H9 (cell line): ENCODE measurements at regions not wholly inside any gene's neighbourhood (a gene's known extent, or its start where the extent isn't known, plus 50 kb on each side); places are given as distances from the start of the nearest gene placed in this dataset.
"Not testable (repeated sequence)": the region's sequence is repeated elsewhere in the genome, so short reads cannot be mapped to it uniquely, and the experiment has no call there.

Source experiments
- DNase-seq: peaks from one replicate; pipeline ENCODE4 v3.0.0-alpha.2; 2017
- H2AFZ ChIP-seq: one replicate; pipeline ENCODE4 v1.6.1; 2013; ENCODE audit warnings: mild to moderate bottlenecking, low read length, control low read depth, moderate library complexity
- H2AK5ac ChIP-seq: 2 replicates; pipeline ENCODE4 v1.6.1; 2013; ENCODE audit warnings: low read length, control low read depth, mixed read lengths; ENCODE audit not compliant: insufficient read length
- H2BK120ac ChIP-seq: one replicate; pipeline ENCODE4 v1.6.1; 2013; ENCODE audit warnings: low read depth, mild to moderate bottlenecking, low read length, control low read depth, inconsistent platforms; ENCODE audit not compliant: poor library complexity, severe bottlenecking
- H2BK12ac ChIP-seq: 2 replicates; pipeline ENCODE4 v1.6.1; 2013; ENCODE audit warnings: low read length, control low read depth, mixed read lengths, low read depth; ENCODE audit not compliant: insufficient read length
- H2BK15ac ChIP-seq: 2 replicates; pipeline ENCODE4 v1.6.1; 2013; ENCODE audit warnings: low read depth, low read length, control low read depth
- H2BK20ac ChIP-seq: one replicate; pipeline ENCODE4 v1.6.1; 2013; ENCODE audit warnings: low read depth, mild to moderate bottlenecking, low read length, control low read depth, inconsistent platforms; ENCODE audit not compliant: poor library complexity, severe bottlenecking
- H2BK5ac ChIP-seq: 2 replicates; pipeline ENCODE4 v1.6.1; 2013; ENCODE audit warnings: low read length, control low read depth, mixed read lengths; ENCODE audit not compliant: insufficient read length
- H3K14ac ChIP-seq: 2 replicates; pipeline ENCODE4 v1.6.1; 2013; ENCODE audit warnings: low read length, control low read depth; ENCODE audit not compliant: insufficient read depth
- H3K18ac ChIP-seq: 2 replicates; pipeline ENCODE4 v1.6.1; 2013; ENCODE audit warnings: low read depth, mild to moderate bottlenecking, mixed read lengths, low read length, control low read depth; ENCODE audit not compliant: insufficient read length
- H3K23ac ChIP-seq: 2 replicates; pipeline ENCODE4 v1.6.1; 2013; ENCODE audit warnings: low read length, control low read depth, mixed read lengths, low read depth; ENCODE audit not compliant: insufficient read length
- H3K23me2 ChIP-seq: 2 replicates; pipeline ENCODE4 v1.6.1; 2013; ENCODE audit warnings: low read depth, mild to moderate bottlenecking, mixed read lengths, low read length, control low read depth; ENCODE audit not compliant: insufficient read length, poor library complexity, severe bottlenecking
- H3K27ac ChIP-seq: 2 replicates; pipeline ENCODE4 v1.5.1; 2013; ENCODE audit warnings: low read length, control low read depth, mixed read lengths, low read depth; ENCODE audit not compliant: insufficient read length
- H3K27me3 ChIP-seq: 2 replicates; pipeline ENCODE4 v1.6.1; 2013; ENCODE audit warnings: low read length, control low read depth, inconsistent platforms; ENCODE audit not compliant: insufficient read depth
- H3K4ac ChIP-seq: 2 replicates; pipeline ENCODE4 v1.6.1; 2013; ENCODE audit warnings: low read depth, mild to moderate bottlenecking, control low read depth, inconsistent platforms, low read length, moderate library complexity
- H3K4me1 ChIP-seq: 2 replicates; pipeline ENCODE4 v1.6.1; 2013; ENCODE audit warnings: low read length, control low read depth, inconsistent platforms; ENCODE audit not compliant: insufficient read depth
- H3K4me2 ChIP-seq: 2 replicates; pipeline ENCODE4 v1.6.1; 2013; ENCODE audit warnings: low read length, control low read depth, mixed read lengths; ENCODE audit not compliant: insufficient read length, insufficient read depth
- H3K56ac ChIP-seq: 2 replicates; pipeline ENCODE4 v1.6.1; 2013; ENCODE audit warnings: low read depth, mild to moderate bottlenecking, mixed read lengths, low read length, control low read depth; ENCODE audit not compliant: insufficient read length
- H3K79me1 ChIP-seq: 2 replicates; pipeline ENCODE4 v1.6.1; 2013; ENCODE audit warnings: low read depth, mild to moderate bottlenecking, moderate library complexity, low read length, control low read depth, inconsistent platforms; ENCODE audit not compliant: insufficient read depth, poor library complexity, severe bottlenecking
- H3K79me2 ChIP-seq: 2 replicates; pipeline ENCODE4 v1.6.1; 2013; ENCODE audit warnings: low read length, control low read depth, inconsistent platforms; ENCODE audit not compliant: insufficient read depth
- H3K9ac ChIP-seq: 2 replicates; pipeline ENCODE4 v1.6.1; 2013; ENCODE audit warnings: low read length, control low read depth, mixed read lengths; ENCODE audit not compliant: insufficient read length; ENCODE audit errors: extremely low read depth
- H3K9me3 ChIP-seq: one replicate; pipeline ENCODE4 v1.6.1; 2013; ENCODE audit warnings: low read depth, low read length, inconsistent platforms; ENCODE audit not compliant: control insufficient read depth
- H3T11ph ChIP-seq: one replicate; pipeline ENCODE4 v1.6.1; 2013; ENCODE audit warnings: mild to moderate bottlenecking, low read length, control low read depth, inconsistent platforms
- H4K20me1 ChIP-seq: one replicate; pipeline ENCODE4 v1.6.1; 2013; ENCODE audit not compliant: control insufficient read depth, insufficient read length, insufficient read depth
- H4K5ac ChIP-seq: 2 replicates; pipeline ENCODE4 v1.6.1; 2013; ENCODE audit warnings: low read depth, mild to moderate bottlenecking, mixed read lengths, low read length, control low read depth; ENCODE audit not compliant: insufficient read length
- H4K8ac ChIP-seq: replicated peaks from 2 replicates; pipeline ENCODE4 v1.6.1; 2013; ENCODE audit warnings: low read length, control low read depth, mixed read lengths, low read depth; ENCODE audit not compliant: insufficient read length
- H4K91ac ChIP-seq: 2 replicates; pipeline ENCODE4 v1.6.1; 2013; ENCODE audit warnings: low read depth, mild to moderate bottlenecking, moderate library complexity, mixed read lengths, low read length, control low read depth; ENCODE audit not compliant: insufficient read length
- H3K27ac Mint-ChIP-seq, 3 experiments: 2 replicates in 2 of 3; 3 replicates in 1 of 3; pipeline ENCODE4 v1.8.0; 2020 to 2021; ENCODE audit warnings: mixed read lengths in 3 of 3, mild to moderate bottlenecking in 1 of 3, moderate library complexity in 1 of 3
- H3K27me3 Mint-ChIP-seq: 2 replicates; pipeline ENCODE4 v1.8.0; 2021; ENCODE audit warnings: low read depth, mild to moderate bottlenecking, moderate library complexity, mixed read lengths
- H3K36me3 Mint-ChIP-seq, 3 experiments: 2 replicates in 2 of 3; 3 replicates in 1 of 3; pipeline ENCODE4 v1.8.0; 2020 to 2021; ENCODE audit warnings: low read depth in 3 of 3, mixed read lengths in 3 of 3; ENCODE audit not compliant: insufficient read depth in 1 of 3
- H3K4me1 Mint-ChIP-seq, 2 experiments: 2 replicates each; pipeline ENCODE4 v1.8.0; 2020; ENCODE audit warnings: mixed read lengths in 2 of 2
- H3K4me3 Mint-ChIP-seq, 2 experiments: 2 replicates in 1 of 2; 3 replicates in 1 of 2; pipeline ENCODE4 v1.8.0; 2020 to 2021; ENCODE audit warnings: mild to moderate bottlenecking in 2 of 2, mixed read lengths in 2 of 2, moderate library complexity in 1 of 2
- H3K9me3 Mint-ChIP-seq, 2 experiments: 2 replicates in 1 of 2; 3 replicates in 1 of 2; pipeline ENCODE4 v1.8.0; 2020; ENCODE audit warnings: mild to moderate bottlenecking in 2 of 2, mixed read lengths in 2 of 2, moderate library complexity in 1 of 2
- WGBS: extraction: QIAGEN DNeasy Blood & Tissue Kit; methylation state at CpG from one replicate; pipeline ENCODE4 v1.1.7; 2013; ENCODE audit warnings: missing lambda C conversion rate, low lambda C conversion rate, mixed read lengths; ENCODE audit not compliant: insufficient read length; ENCODE audit errors: extremely low coverage; 5-methylcytosine and 5-hydroxymethylcytosine counted together

DNA sequence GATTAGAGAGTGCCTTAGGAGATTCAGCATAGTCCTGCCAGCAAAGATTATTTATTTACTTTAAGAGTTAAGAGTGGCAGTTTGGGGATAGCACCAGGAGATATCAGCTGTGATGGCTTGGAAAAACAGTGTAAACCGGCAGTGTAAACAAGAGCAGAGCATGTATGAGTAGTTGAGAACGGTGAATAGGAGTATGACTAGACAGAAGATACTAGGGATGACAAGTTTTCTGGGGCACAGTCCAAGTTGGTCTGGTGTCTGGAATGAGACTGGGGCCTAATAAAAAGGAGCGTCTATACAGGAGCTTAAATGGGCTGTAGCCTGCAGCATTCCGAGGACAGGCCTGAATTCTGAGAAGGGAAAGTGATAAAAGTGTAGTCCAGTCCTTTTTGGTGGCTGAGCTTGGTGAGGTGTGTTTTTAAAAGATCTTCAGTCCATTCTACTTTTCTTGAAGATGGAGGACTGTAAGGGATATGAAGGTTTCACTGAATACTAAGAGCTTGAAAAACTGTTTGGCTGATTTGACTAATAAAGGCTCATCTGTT is 117.8 kb downstream of the TLR5 start:
- not testable (repeated sequence) for H2AFZ ChIP-seq, H2BK120ac ChIP-seq, H4K20me1 ChIP-seq, H3K27me3 Mint-ChIP-seq, H3K23ac ChIP-seq, H2BK20ac ChIP-seq, H2BK5ac ChIP-seq, H3K9me3 Mint-ChIP-seq, H3K79me1 ChIP-seq, H3K18ac ChIP-seq, H2BK15ac ChIP-seq, H3K9ac ChIP-seq, H2BK12ac ChIP-seq, H3K56ac ChIP-seq, H3K27me3 ChIP-seq, H3K14ac ChIP-seq, H3K9me3 ChIP-seq, H4K5ac ChIP-seq, H3K4ac ChIP-seq, DNase-seq, H4K91ac ChIP-seq, H3K79me2 ChIP-seq, H2AK5ac ChIP-seq, H4K8ac ChIP-seq, H3K23me2 ChIP-seq, H3T11ph ChIP-seq
- Mint-ChIP-seq H3K4me3 (peak overlapping the region; percentile 58 to 77), H3K36me3 (peaks cover 17 to 65% (median 50%) of the 10 kb centered on the region in 3 experiments), H3K4me1 (peaks cover 52 to 65% of the 10 kb centered on the region in 2 experiments), H3K27ac (peak overlapping the region; percentile 89 to 99 (median 94))
- peak overlapping the region; percentile 35 for H3K4me2 ChIP-seq
- no CpG with 5 or more reads among the region's 4 CpGs for WGBS
- H3K4me1 ChIP-seq, result peaks cover 12% of the 10 kb centered on the region
- peak overlapping the region; percentile 58 for H3K27ac ChIP-seq

DNA sequence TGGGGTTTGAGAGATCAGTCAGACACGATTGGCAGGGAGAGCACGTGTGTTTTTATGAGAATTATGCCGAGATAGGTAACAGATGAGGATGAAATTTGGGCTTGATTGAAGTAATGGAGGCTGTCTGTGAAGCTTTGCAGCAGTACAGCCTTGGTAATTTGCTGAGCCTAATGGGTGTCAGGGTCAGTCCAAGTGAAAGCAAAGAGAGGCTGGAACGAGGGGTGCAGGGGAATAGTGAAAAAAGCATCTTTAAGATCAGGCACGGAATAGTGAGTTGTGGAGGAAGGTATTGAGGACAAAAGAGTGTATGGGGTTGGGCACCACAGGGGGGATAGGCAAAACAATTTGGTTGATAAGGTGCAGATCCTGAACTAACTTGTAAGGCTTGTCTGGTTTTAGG is 116.4 kb downstream of the TLR5 start:
- WGBS, result no CpG with 5 or more reads among the region's 5 CpGs

More for the DNA sequence above, 116.4 kb downstream of the TLR5 start:
- H3K4ac ChIP-seq, H4K20me1 ChIP-seq, H3K56ac ChIP-seq, H3K27ac ChIP-seq, H4K5ac ChIP-seq, DNase-seq, H3K27me3 ChIP-seq, H3K27me3 Mint-ChIP-seq, H2BK5ac ChIP-seq, H3K14ac ChIP-seq, H3K9me3 Mint-ChIP-seq, H3K79me2 ChIP-seq, H3K79me1 ChIP-seq, H2BK20ac ChIP-seq, H3T11ph ChIP-seq, H3K4me2 ChIP-seq, H3K9me3 ChIP-seq, H3K18ac ChIP-seq, H2BK120ac ChIP-seq, H2AFZ ChIP-seq, H2BK12ac ChIP-seq, H4K8ac ChIP-seq, H2BK15ac ChIP-seq, H4K91ac ChIP-seq, H2AK5ac ChIP-seq, H3K23ac ChIP-seq: not testable (repeated sequence)
- peak overlapping the region; percentile 70 for H3K9ac ChIP-seq
- H3K36me3 Mint-ChIP-seq, result peaks cover 17 to 51% (median 40%) of the 10 kb centered on the region in 3 experiments
- peak overlapping the region; percentile 68 to 84 (median 82) for H3K27ac Mint-ChIP-seq
- H3K4me1 Mint-ChIP-seq, result peaks cover 57 to 75% of the 10 kb centered on the region in 2 experiments
- H3K4me3 Mint-ChIP-seq, result peak overlapping the region; percentile 92 to 98
- peaks cover 13% of the 10 kb centered on the region for H3K23me2 ChIP-seq
- peaks cover 19% of the 10 kb centered on the region for H3K4me1 ChIP-seq
